Erythroblast (primary cell): ENCODE measurements at regions not wholly inside any gene's neighbourhood (a gene's known extent, or its start where the extent isn't known, plus 50 kb on each side); places are given as distances from the start of the nearest gene placed in this dataset.

Experiments
- GATA1 ChIP-seq: IDR thresholded peaks from 2 replicates; pipeline ENCODE4 v1.6.1; 2011; ENCODE audit warnings: low read depth, mild to moderate bottlenecking, control low read depth, low read length, moderate library complexity
- POLR2A ChIP-seq: IDR thresholded peaks from 2 replicates; pipeline ENCODE4 v1.6.1; 2011; ENCODE audit warnings: mild to moderate bottlenecking, low read length

DNA sequence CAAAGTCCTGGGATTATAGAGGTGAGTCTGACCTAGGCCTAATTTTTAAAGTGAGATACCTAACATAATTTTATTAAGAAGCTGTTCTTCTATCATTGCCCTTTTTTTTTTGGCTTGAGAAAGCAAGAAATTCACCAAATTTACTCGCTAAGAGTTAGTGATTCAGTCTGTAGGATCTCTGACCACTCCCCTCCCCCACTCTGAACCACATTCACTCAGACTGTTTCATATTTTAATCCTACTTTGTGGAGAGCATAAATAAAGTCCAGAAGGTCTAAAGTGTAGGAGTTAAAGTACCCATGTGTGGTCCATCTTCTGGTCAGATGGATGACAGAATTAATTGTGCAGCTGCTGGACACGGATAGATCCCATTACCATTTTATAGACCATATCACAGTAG lies 115.8 kb upstream of the MGAT5 start:
- TF ChIP-seq POLR2A (no peak), GATA1 (no peak)
